Mesenteric fat pad (tissue), 1 donor: ENCODE measurements at regions not wholly inside any gene's neighbourhood (a gene's known extent, or its start where the extent isn't known, plus 50 kb on each side); places are given as distances from the start of the nearest gene placed in this dataset.

Experiments used
- DNase-seq: peaks from one replicate; pipeline ENCODE4 v3.0.0-alpha.2; 2020; ENCODE audit warnings: low spot score
- donor health status: DM: yes; HTN: yes; CAD: no.

- DNase-seq, result no peak
Measured at GRCh38 chr20:43804781-43805180, 78.0 kb upstream of the GTSF1L start.

- DNase-seq, result no peak
Measured at GRCh38 chr20:43803276-43803675, 76.5 kb upstream of the GTSF1L start.

- no peak for DNase-seq
Measured at GRCh38 chr20:43800186-43800585, 73.4 kb upstream of the GTSF1L start.

- DNase-seq, result no peak
Measured at GRCh38 chr20:43799741-43800140, 72.9 kb upstream of the GTSF1L start.

GRCh38 chr20:43799150-43799711, 72.4 kb upstream of the GTSF1L start:
- no peak for DNase-seq

- no peak for DNase-seq
Measured at GRCh38 chr20:43798291-43799149, 71.7 kb upstream of the GTSF1L start.

- no peak for DNase-seq
Measured at GRCh38 chr20:43794326-43794725, 67.5 kb upstream of the GTSF1L start.

- no peak for DNase-seq
Measured at GRCh38 chr20:43789593-43789992, 62.8 kb upstream of the GTSF1L start.

GRCh38 chr20:43787937-43788336, 61.1 kb upstream of the GTSF1L start:
- no peak for DNase-seq

GRCh38 chr20:43786885-43787284, 60.1 kb upstream of the GTSF1L start:
- DNase-seq, result peak; percentile 45

- DNase-seq, result no peak
Measured at GRCh38 chr20:43781215-43781614, 54.4 kb upstream of the GTSF1L start.

GRCh38 chr20:43778375-43778774, 51.6 kb upstream of the GTSF1L start:
- DNase-seq, result peak; percentile 28

- peak; percentile 6 for DNase-seq
Measured at GRCh38 chr20:43776691-43777090, 49.9 kb upstream of the GTSF1L start.
